HAP-1 (cell line): ENCODE measurements at regions not wholly inside any gene's neighbourhood (a gene's known extent, or its start where the extent isn't known, plus 50 kb on each side); places are given as distances from the start of the nearest gene placed in this dataset.
"Not testable (repeated sequence)": the region's sequence is repeated elsewhere in the genome, so short reads cannot be mapped to it uniquely, and the experiment has no call there.

Experiments used
- DNase-seq, 2 experiments: peaks; one replicate each; pipeline ENCODE4 v3.0.0-alpha.2; 2016 to 2020; ENCODE audit warnings: low spot score in 2 of 2
- H3K27me3 ChIP-seq: fragments of 250-450 bp; sonication (Bioruptor Pico); 2 replicates; pipeline ENCODE4 v1.5.1; 2020; ENCODE audit warnings: low read depth, mild to moderate bottlenecking, moderate library complexity
- H3K36me3 ChIP-seq: fragments of 250-450 bp; sonication (Bioruptor Pico); replicated peaks from 2 replicates; pipeline ENCODE4 v1.5.1; 2020; ENCODE audit warnings: mild to moderate bottlenecking
- H3K4me1 ChIP-seq: fragments of 250-450 bp; sonication (Bioruptor Pico); 2 replicates; pipeline ENCODE4 v1.5.1; 2020; ENCODE audit warnings: mild to moderate bottlenecking
- H3K4me3 ChIP-seq: fragments of 250-450 bp; sonication (Bioruptor Pico); 2 replicates; pipeline ENCODE4 v1.5.1; 2020; ENCODE audit warnings: mild to moderate bottlenecking, moderate library complexity
- H3K9me3 ChIP-seq: fragments of 250-450 bp; sonication (Bioruptor Pico); 2 replicates; pipeline ENCODE4 v1.5.1; 2020; ENCODE audit warnings: mild to moderate bottlenecking, moderate library complexity
- in situ Hi-C: fragments of 300-500 bp; cut with MboI; formaldehyde crosslinking; loops from 3 replicates; pipeline ENCODE4 v1.14.3; 2020; ENCODE audit warnings: low sequenced_read_pairs, inconsistent platforms, mixed read lengths

DNA sequence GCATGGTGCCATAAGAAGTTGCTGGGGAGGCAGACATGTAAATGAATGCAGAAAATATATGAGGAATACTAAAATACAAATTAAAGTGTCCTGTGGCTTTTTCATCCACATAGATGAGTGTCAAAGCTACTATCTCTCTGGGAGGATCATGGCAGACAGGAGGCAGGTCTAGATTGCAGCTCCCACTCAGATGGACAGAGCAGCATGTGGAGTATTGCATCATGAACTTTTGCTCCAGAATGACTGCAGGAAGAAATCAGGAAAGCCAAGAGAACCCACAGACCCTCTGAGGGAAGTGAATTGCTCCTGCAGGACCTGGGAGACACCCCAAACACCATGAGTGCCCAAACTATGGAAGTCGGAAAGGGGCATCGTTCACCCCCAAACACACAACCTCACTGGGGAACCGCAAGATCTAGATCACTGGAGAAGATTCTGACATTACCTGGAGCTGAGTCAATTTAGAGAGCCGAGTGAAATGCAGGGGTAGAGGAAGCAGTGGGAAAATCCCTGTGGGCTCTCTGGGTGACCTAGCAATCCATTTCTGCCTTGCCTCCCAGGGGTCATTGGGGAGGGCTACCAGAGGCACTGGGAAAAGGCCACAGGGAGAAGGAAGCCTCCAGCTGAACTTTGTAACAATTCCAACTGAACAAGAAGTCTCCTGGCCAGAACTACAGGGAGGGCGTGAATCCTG, 61.0 kb upstream of the PRSS3 start:
- DNase-seq, in situ Hi-C loops, H3K9me3 ChIP-seq, H3K4me1 ChIP-seq, H3K4me3 ChIP-seq, H3K27me3 ChIP-seq, H3K36me3 ChIP-seq: not testable (repeated sequence)

DNA sequence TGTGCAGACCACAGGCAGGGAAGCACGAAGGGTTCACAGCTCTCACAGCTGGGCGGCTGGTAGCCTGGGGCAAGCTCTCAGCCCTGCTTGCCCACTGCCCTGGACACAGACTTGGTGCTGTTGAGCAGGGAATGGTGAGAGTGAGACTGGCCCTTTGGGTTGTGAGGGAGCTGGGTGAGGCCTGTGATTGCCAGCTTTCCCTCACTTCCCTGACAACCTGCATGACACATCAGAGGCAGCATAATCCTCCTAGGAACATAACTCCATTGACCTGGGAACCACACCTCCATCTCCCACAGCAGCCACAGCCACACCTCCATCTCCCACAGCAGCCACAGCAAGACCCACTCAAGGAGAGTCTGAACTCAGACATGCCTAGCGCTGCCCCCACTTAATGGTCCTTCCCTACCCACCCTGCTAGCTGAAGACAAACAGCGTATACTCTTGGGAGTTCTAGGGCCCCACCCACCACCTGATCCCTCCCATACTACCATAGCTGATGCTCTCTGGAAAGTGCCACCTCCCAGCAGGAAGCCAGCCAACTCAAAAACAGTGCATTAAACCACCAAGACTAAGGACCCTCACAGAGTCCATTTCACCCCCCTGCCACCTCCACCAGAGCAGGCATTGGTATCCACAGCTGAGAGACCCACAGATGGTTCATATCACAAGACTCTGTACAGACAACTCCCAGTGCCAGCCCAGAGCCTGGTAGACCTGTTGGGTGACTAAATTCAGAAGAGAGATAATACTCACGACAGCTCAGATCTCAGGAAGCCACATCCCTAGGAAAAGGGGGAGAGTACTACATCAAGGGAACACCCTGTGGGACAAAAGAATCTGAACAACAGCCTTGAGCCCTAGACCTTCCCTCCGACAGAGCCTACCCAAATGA, 60.2 kb upstream of the PRSS3 start:
- DNase-seq, H3K4me3 ChIP-seq, in situ Hi-C loops, H3K36me3 ChIP-seq, H3K4me1 ChIP-seq, H3K9me3 ChIP-seq, H3K27me3 ChIP-seq: not testable (repeated sequence)

DNA sequence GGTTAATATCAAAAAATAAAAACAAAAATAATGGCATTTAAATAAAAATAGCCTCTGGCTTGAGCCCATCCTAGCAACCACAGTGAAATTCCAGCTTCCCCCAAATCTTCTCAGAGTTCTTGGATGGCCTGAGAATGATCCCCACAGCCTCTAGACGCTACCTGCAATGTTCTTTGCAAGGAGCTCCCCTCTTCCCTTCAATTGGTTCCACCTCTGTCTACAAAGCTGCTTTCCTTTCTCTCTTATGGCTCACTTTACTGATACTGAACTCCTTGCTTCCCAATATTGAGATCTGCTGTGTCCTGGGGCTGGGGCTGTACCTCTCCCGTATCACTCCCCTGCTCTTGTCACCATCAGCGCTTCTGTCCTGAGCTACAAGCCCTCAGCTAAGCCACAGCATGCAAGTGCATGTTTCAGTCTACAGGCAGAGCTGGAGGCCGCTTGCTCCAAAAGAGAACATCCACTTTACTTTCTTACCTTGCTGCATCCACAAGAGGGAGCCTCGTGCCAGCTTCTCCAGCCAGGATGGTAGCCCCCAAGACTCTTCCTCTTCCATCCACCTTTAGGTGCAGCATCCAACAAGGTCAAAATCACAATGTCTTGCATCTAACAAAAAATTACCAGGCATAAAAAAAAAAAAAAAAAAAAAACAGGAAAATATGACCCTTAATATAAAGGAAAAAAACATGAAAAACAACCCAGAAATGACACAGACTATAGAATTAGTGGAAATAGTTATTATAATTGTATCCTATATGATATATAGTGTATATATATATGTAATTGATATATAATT, 57.4 kb upstream of the PRSS3 start:
- Histone ChIP-seq H3K36me3 (no peaks in the 10 kb centered on the region), H3K4me1 (no peaks in the 10 kb centered on the region), H3K27me3 (peaks cover 2% of the 10 kb centered on the region; the same call in 1 of the 2 replicates), H3K9me3 (no peaks in the 10 kb centered on the region), H3K4me3 (no peak overlapping the region)
- in situ Hi-C loops, result no loop called here
- DNase-seq, result peak; percentile 54 to 70

DNA sequence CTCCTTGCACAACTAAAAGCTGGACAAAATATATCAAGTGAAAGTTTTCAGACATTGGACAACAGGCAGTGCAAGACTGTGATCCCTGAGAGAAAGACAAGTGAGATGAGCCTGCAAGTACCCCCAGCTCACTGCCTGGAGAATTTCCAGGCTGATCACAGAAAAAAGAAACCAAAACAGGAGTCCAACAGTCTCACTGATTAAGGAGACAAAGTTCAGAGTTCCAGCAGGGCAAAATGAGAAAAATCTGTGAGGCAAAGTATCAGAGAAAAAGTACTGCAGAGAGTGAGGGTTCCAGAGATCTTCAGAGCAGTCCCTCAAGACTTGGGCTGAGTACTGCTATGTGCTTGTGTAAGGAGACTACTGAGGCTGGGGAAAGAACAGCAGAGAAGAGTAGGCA, 56.0 kb upstream of the PRSS3 start:
- Histone ChIP-seq H3K4me3 (no peak overlapping the region), H3K36me3 (no peaks in the 10 kb centered on the region), H3K9me3 (no peaks in the 10 kb centered on the region), H3K4me1 (no peaks in the 10 kb centered on the region), H3K27me3 (peaks cover 2% of the 10 kb centered on the region; the same call in 1 of the 2 replicates)
- DNase-seq, result no peak
- in situ Hi-C loops, result no loop called here

DNA sequence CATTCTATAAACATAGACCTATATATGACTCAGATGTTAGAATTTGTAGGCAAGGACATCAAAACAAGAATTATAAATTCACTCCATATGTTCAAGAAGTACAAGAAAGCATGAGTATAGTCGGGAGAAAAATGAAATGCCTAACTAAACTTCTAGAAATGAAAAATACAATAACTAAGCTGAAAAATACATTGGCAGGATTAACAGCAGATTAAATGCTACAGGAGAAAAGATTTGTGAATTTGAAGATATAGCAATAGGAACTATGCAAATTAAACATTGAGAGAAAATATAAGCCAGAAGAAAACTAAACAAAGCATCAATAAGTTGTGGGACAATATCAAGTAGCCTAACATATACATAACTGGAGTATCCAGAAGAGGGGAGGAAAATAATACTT, 55.3 kb upstream of the PRSS3 start:
- peaks cover 2% of the 10 kb centered on the region; the same call in 1 of the 2 replicates for H3K27me3 ChIP-seq
- no peak overlapping the region for H3K4me3 ChIP-seq

DNA sequence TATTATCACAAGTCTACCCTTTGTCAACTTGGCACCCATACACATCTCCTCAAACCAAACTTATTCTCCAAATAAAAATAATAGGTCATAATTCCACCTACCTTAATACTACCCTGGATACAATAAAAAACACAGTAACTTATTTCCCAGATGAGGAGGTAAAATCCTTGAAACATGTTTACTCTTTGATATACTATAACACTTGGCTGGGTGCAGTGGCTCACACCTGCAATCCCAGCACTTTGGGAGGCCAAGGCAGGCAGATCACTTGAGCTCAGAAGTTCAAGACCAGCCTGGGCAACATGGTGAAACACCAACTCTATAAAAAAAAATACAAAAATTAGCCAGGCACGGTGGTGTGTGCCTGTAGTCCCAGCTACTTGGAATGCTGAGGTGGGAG, 54.4 kb upstream of the PRSS3 start:
- DNase-seq, in situ Hi-C loops: not testable (repeated sequence)

More for the DNA sequence above, 55.3 kb upstream of the PRSS3 start:
- H3K9me3 ChIP-seq, result no peaks in the 10 kb centered on the region
- H3K36me3 ChIP-seq, result no peaks in the 10 kb centered on the region
- no peak for DNase-seq
- H3K4me1 ChIP-seq, result no peaks in the 10 kb centered on the region
- in situ Hi-C loops, result no loop called here

DNA sequence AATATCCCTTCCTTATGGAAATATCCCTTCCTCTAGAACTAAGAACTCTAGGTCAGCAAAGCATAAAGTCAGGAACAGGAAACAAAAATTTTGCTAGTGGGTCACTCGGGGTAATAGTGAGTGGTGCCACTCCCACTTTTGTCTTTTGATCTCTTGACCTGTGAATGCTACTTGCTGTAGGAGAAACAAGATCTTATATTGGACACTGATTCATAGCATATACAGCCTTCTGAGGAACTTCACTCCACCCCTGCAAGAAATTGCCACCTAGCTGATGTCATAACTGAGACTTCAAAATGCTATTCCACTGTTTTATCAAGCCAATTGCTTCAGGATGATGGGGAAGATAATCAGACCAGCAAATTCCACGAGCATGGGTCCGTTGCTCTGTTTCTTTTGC, 53.3 kb upstream of the PRSS3 start:
- in situ Hi-C loops, result no loop called here
- no peak for DNase-seq
- no peaks in the 10 kb centered on the region for H3K4me1 ChIP-seq
- H3K36me3 ChIP-seq, result no peaks in the 10 kb centered on the region
- peaks cover 2% of the 10 kb centered on the region; the same call in 1 of the 2 replicates for H3K27me3 ChIP-seq
- no peaks in the 10 kb centered on the region for H3K9me3 ChIP-seq
- H3K4me3 ChIP-seq, result no peak overlapping the region

More for the DNA sequence above, 54.4 kb upstream of the PRSS3 start:
- not testable (repeated sequence) for H3K36me3 ChIP-seq, H3K4me1 ChIP-seq, H3K9me3 ChIP-seq, H3K27me3 ChIP-seq, H3K4me3 ChIP-seq

DNA sequence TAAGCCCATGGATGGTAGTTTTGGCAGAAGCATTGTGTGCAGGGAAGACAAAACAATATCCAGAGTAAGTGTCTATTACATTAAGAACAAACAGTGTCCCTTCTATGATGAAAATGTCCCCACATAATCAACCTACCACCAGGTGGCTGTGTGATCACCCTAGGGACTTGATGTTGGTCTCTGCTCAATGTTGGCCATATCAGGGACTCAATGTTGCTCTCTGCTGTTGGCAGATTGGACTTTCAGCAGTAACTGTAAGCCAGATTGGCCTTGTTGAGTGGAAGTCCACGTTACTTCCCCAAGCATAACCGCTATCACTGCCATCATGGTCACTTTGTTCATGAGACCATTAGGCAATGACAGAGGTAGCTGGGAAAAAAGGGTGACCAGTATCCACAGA, 52.8 kb upstream of the PRSS3 start:
- no peaks in the 10 kb centered on the region for H3K36me3 ChIP-seq
- H3K4me1 ChIP-seq, result no peaks in the 10 kb centered on the region
- in situ Hi-C loops, result no loop called here
- no peaks in the 10 kb centered on the region for H3K9me3 ChIP-seq
- no peak for DNase-seq
- peaks cover 2% of the 10 kb centered on the region; the same call in 1 of the 2 replicates for H3K27me3 ChIP-seq
- no peak overlapping the region for H3K4me3 ChIP-seq
